IPS-NIHi7 (cell line): ENCODE measurements at regions not wholly inside any gene's neighbourhood (a gene's known extent, or its start where the extent isn't known, plus 50 kb on each side); places are given as distances from the start of the nearest gene placed in this dataset.

Experiments used
- DNase-seq: peaks from one replicate; pipeline ENCODE4 v3.0.0; 2012; ENCODE audit warnings: mixed read lengths; ENCODE audit errors: extremely low spot score

GRCh38 chr2:136375017-136375901, 257.3 kb upstream of the CXCR4 start:
- DNase-seq: no peak

GRCh38 chr2:136373841-136374240, 255.9 kb upstream of the CXCR4 start:
- DNase-seq: no peak

GRCh38 chr2:136373029-136373428, 255.1 kb upstream of the CXCR4 start:
- no peak for DNase-seq

GRCh38 chr2:136363900-136364299, 246.0 kb upstream of the CXCR4 start:
- DNase-seq: no peak

- DNase-seq: no peak
Measured at GRCh38 chr2:136363470-136363869, 245.5 kb upstream of the CXCR4 start.

- DNase-seq: no peak
Measured at GRCh38 chr2:136362676-136363390, 244.9 kb upstream of the CXCR4 start.

- DNase-seq: no peak
Measured at GRCh38 chr2:136361521-136361920, 243.6 kb upstream of the CXCR4 start.

GRCh38 chr2:136360790-136361189, 242.8 kb upstream of the CXCR4 start:
- no peak for DNase-seq

GRCh38 chr2:136359121-136359965, 241.4 kb upstream of the CXCR4 start:
- DNase-seq: no peak

- DNase-seq: no peak
Measured at GRCh38 chr2:136358576-136358975, 240.6 kb upstream of the CXCR4 start.

GRCh38 chr2:136357007-136357380, 239.0 kb upstream of the CXCR4 start:
- DNase-seq: no peak

- DNase-seq: no peak
Measured at GRCh38 chr2:136356125-136357006, 238.4 kb upstream of the CXCR4 start.

- DNase-seq: no peak
Measured at GRCh38 chr2:136351684-136352083, 233.7 kb upstream of the CXCR4 start.

- DNase-seq: no peak
Measured at GRCh38 chr2:136347981-136348380, 230.0 kb upstream of the CXCR4 start.

GRCh38 chr2:136344339-136344738, 226.4 kb upstream of the CXCR4 start:
- no peak for DNase-seq

GRCh38 chr2:136342138-136342537, 224.2 kb upstream of the CXCR4 start:
- no peak for DNase-seq

- DNase-seq: no peak
Measured at GRCh38 chr2:136334967-136335366, 217.0 kb upstream of the CXCR4 start.

GRCh38 chr2:136332436-136333095, 214.6 kb upstream of the CXCR4 start:
- DNase-seq: no peak

- DNase-seq: no peak
Measured at GRCh38 chr2:136331226-136331625, 213.3 kb upstream of the CXCR4 start.

- no peak for DNase-seq
Measured at GRCh38 chr2:136328207-136328795, 210.4 kb upstream of the CXCR4 start.
